Endothelial cell of umbilical vein (primary cell): ENCODE measurements at regions not wholly inside any gene's neighbourhood (a gene's known extent, or its start where the extent isn't known, plus 50 kb on each side); places are given as distances from the start of the nearest gene placed in this dataset.

Experiments
- BruUV-seq: library from RNA; stranded (reverse); fragments of 400-500 nt; replicated peaks from 2 replicates; lab custom pipeline; 2021; lab: Mats Ljungman, UMichigan
- CTCF ChIA-PET: fragments of 300-600, 350-600 bp; sonication (Branson Sonifier 250); formaldehyde crosslinking; loops from one replicate; lab custom pipeline; 2021; ENCODE audit warnings: antibody characterized with exemption, inconsistent platforms; lab: Charles Lee
- POLR2A ChIA-PET: fragments of 300-600, 350-600 bp; sonication (Branson Sonifier 250); formaldehyde crosslinking; loops from one replicate; lab custom pipeline; 2021; ENCODE audit warnings: antibody characterized with exemption, inconsistent platforms; lab: Charles Lee
- DNase-seq: peaks from one replicate; pipeline ENCODE4 v3.0.0-alpha.2; 2011; ENCODE audit warnings: low read depth, low spot score
- FAIRE-seq: peaks from 2 replicates; lab custom pipeline; 2011; peaks lifted over from hg19 to GRCh38; lab: Jason Lieb, UNC
- H2AFZ ChIP-seq: 2 replicates; pipeline ENCODE4 v1.6.0; 2012; ENCODE audit warnings: low read depth, low read length, control low read depth, inconsistent platforms
- H3K27ac ChIP-seq: 2 replicates; pipeline ENCODE4 v1.5.1; 2011; ENCODE audit warnings: low read depth, mild to moderate bottlenecking, control low read depth, low read length, moderate library complexity; ENCODE audit not compliant: insufficient read depth
- H3K27me3 ChIP-seq, 2 experiments: 2 replicates each; pipeline versions ENCODE4 v1.6.0 to v1.6.1; 2011; ENCODE audit warnings: low read length in 2 of 2, mixed read lengths in 1 of 2; ENCODE audit not compliant: control insufficient read depth in 2 of 2, insufficient read depth in 2 of 2
- H3K36me3 ChIP-seq, 2 experiments: 2 replicates in 1 of 2; 3 replicates in 1 of 2; pipeline ENCODE4 v1.5.1; 2011; ENCODE audit warnings: low read length in 2 of 2, mild to moderate bottlenecking in 1 of 2, moderate library complexity in 1 of 2; ENCODE audit not compliant: control insufficient read depth in 2 of 2, insufficient read depth in 2 of 2; ENCODE audit errors: extremely low read depth in 1 of 2
- H3K4me1 ChIP-seq: 3 replicates; pipeline ENCODE4 v1.5.1; 2011; ENCODE audit warnings: mild to moderate bottlenecking, low read length; ENCODE audit not compliant: control insufficient read depth, insufficient read depth; ENCODE audit errors: extremely low read depth
- H3K4me2 ChIP-seq: 2 replicates; pipeline ENCODE4 v1.6.1; 2011; ENCODE audit warnings: low read length, control low read depth, mixed read lengths; ENCODE audit not compliant: insufficient read depth
- H3K4me3 ChIP-seq, 3 experiments: fragments of 200-600 bp in 1 of 3; sonication (generic), shearing (Covaris generic) in 1 of 3; replicated peaks in 1 of 3; 2 replicates each; pipeline ENCODE4 v1.5.1; 2011 to 2016; ENCODE audit warnings: control low read depth in 3 of 3, low read length in 3 of 3, mild to moderate bottlenecking in 2 of 3, inconsistent platforms in 1 of 3, low read depth in 1 of 3, moderate library complexity in 1 of 3; ENCODE audit not compliant: insufficient read depth in 1 of 3
- H3K79me2 ChIP-seq: 2 replicates; pipeline ENCODE4 v1.6.0; 2012; ENCODE audit warnings: low read length, inconsistent platforms; ENCODE audit not compliant: control insufficient read depth, insufficient read depth
- H3K9ac ChIP-seq: replicated peaks from 2 replicates; pipeline ENCODE3; 2011; ENCODE audit warnings: low read length, control low read depth; ENCODE audit not compliant: insufficient read depth; ENCODE audit errors: extremely low read depth
- H3K9me1 ChIP-seq: replicated peaks from 3 replicates; pipeline ENCODE4 v1.6.0; 2011; ENCODE audit warnings: mild to moderate bottlenecking, low read length; ENCODE audit not compliant: control insufficient read depth, insufficient read depth; ENCODE audit errors: extremely low read depth
- H3K9me3 ChIP-seq: replicated peaks from 2 replicates; pipeline ENCODE4 v1.5.1; 2012; ENCODE audit warnings: low read length, inconsistent platforms; ENCODE audit not compliant: control insufficient read depth, insufficient read depth
- H4K20me1 ChIP-seq: replicated peaks from 2 replicates; pipeline ENCODE3; 2011; ENCODE audit warnings: mild to moderate bottlenecking, low read length; ENCODE audit not compliant: control insufficient read depth, insufficient read depth; ENCODE audit errors: extremely low read depth
- CTCF ChIP-seq, 2 donors: IDR thresholded peaks; 1 replicate in 1 of 2; 2 replicates in 1 of 2; pipeline ENCODE4 v1.5.1; 2011; ENCODE audit warnings: low read length in 2 of 2, mild to moderate bottlenecking in 2 of 2, moderate library complexity in 2 of 2, control low read depth in 1 of 2, inconsistent platforms in 1 of 2, low read depth in 1 of 2; ENCODE audit not compliant: insufficient read depth in 1 of 2; ENCODE audit errors: extremely low read depth in 1 of 2
- EZH2 ChIP-seq: IDR thresholded peaks from 2 replicates; pipeline ENCODE4 v1.6.1; 2012; ENCODE audit warnings: borderline replicate concordance, low read depth, mild to moderate bottlenecking, moderate library complexity, low read length, inconsistent platforms; ENCODE audit not compliant: severe bottlenecking
- FOS ChIP-seq: IDR thresholded peaks from 2 replicates; pipeline ENCODE4 v1.6.1; 2011; ENCODE audit warnings: mild to moderate bottlenecking, low read length, moderate library complexity, borderline replicate concordance; ENCODE audit not compliant: insufficient read depth
- GATA2 ChIP-seq: IDR thresholded peaks from 2 replicates; pipeline ENCODE4 v1.7.0; 2011; ENCODE audit warnings: low read depth, mild to moderate bottlenecking, moderate library complexity, mixed read lengths, low read length; ENCODE audit not compliant: insufficient read length, insufficient read depth
- JUN ChIP-seq: IDR thresholded peaks from 2 replicates; pipeline ENCODE4 v1.6.1; 2011; ENCODE audit warnings: borderline replicate concordance, low read depth; ENCODE audit not compliant: insufficient read length, insufficient read depth
- MAX ChIP-seq: IDR thresholded peaks from 2 replicates; pipeline ENCODE4 v1.6.1; 2011; ENCODE audit not compliant: insufficient read depth, insufficient read length
- POLR2A ChIP-seq: IDR thresholded peaks from 2 replicates; pipeline ENCODE4 v1.6.1; 2012; ENCODE audit warnings: low read depth, mild to moderate bottlenecking, control low read depth, low read length
- POLR2AphosphoS5 ChIP-seq: IDR thresholded peaks from 2 replicates; pipeline ENCODE4 v1.6.1; 2012; ENCODE audit warnings: low read depth, mild to moderate bottlenecking, control low read depth, low read length, moderate library complexity; ENCODE audit not compliant: insufficient read depth
- dilution Hi-C: fragments of 300-500 bp; cut with MboI; formaldehyde crosslinking; loops from one replicate; pipeline ENCODE4 v1.15.0; 2019; ENCODE audit warnings: low sequenced_read_pairs; ENCODE audit not compliant: extremely low pct_ligation_motif_present
- intact Hi-C: fragments of 100-400 bp; cut with micrococcal nuclease; formaldehyde crosslinking; loops from one replicate; pipeline ENCODE4 v1.10.0; 2022

- Histone ChIP-seq H3K36me3 (no peaks in the 10 kb centered on the region), H3K9ac (no peak overlapping the region), H3K79me2 (no peaks in the 10 kb centered on the region), H2AFZ (no peak overlapping the region), H3K27me3 (peaks cover 0 to 7% of the 10 kb centered on the region in 2 experiments), H3K9me1 (no peaks in the 10 kb centered on the region), H4K20me1 (no peaks in the 10 kb centered on the region), H3K27ac (no peak overlapping the region), H3K9me3 (no peaks in the 10 kb centered on the region), H3K4me2 (no peak overlapping the region), H3K4me1 (no peaks in the 10 kb centered on the region), H3K4me3 (no peak overlapping the region)
- CTCF ChIA-PET, result no interaction called here
- BruUV-seq, result no TSS peak
- FAIRE-seq (no peak), DNase-seq (no peak)
- dilution Hi-C loops, result no loop called here
- no peak for TF ChIP-seq POLR2A
- TF ChIP-seq FOS, result no peak
- TF ChIP-seq JUN, result no peak
- TF ChIP-seq EZH2, result no peak
- no peak for TF ChIP-seq POLR2AphosphoS5
- no peak for TF ChIP-seq MAX
- no peak for TF ChIP-seq CTCF (IDR thresholded peaks at IDR 0.05; ENCODE audit: extremely low read depth in 1 of 2, insufficient read depth in 1 of 2, low read depth in 1 of 2, low read length in 2 of 2)
- no peak for TF ChIP-seq GATA2
- intact Hi-C loops, result no loop called here
- POLR2A ChIA-PET, result no interaction called here
Measured at GRCh38 chr18:79598633-79599175, 80.9 kb upstream of the CTDP1 start.
